ENCODE measurements at regions not wholly inside any gene's neighbourhood (a gene's known extent, or its start where the extent isn't known, plus 50 kb on each side); places are given as distances from the start of the nearest gene placed in this dataset.

- DNase-seq (ENCODE audit: low read depth) = no peak
These were observed 222.1 kb downstream of the SOX9 start for GRCh38 chr17:72342627-72343527.

- DNase-seq (ENCODE audit: low read depth) = peak; percentile 40
These were observed 223.1 kb downstream of the SOX9 start for GRCh38 chr17:72343911-72344310.

GRCh38 chr17:72344613-72345012, 223.8 kb downstream of the SOX9 start:
- DNase-seq (ENCODE audit: low read depth) = no peak

GRCh38 chr17:72345088-72345487, 224.3 kb downstream of the SOX9 start:
- DNase-seq (ENCODE audit: low read depth) = no peak

- DNase-seq (ENCODE audit: low read depth) = no peak
These were observed 224.7 kb downstream of the SOX9 start for GRCh38 chr17:72345536-72345935.

- no peak for DNase-seq (ENCODE audit: low read depth)
These were observed 225.5 kb downstream of the SOX9 start for GRCh38 chr17:72346306-72346705.

- no peak for DNase-seq (ENCODE audit: low read depth)
These were observed 228.2 kb downstream of the SOX9 start for GRCh38 chr17:72349011-72349410.

- no peak for DNase-seq (ENCODE audit: low read depth)
These were observed 228.7 kb downstream of the SOX9 start for GRCh38 chr17:72349491-72349995.

GRCh38 chr17:72350073-72350472, 229.3 kb downstream of the SOX9 start:
- no peak for DNase-seq (ENCODE audit: low read depth)

GRCh38 chr17:72351365-72351764, 230.5 kb downstream of the SOX9 start:
- no peak for DNase-seq (ENCODE audit: low read depth)

- DNase-seq (ENCODE audit: low read depth) = no peak
These were observed 231.1 kb downstream of the SOX9 start for GRCh38 chr17:72351884-72352346.

GRCh38 chr17:72353502-72353901, 232.7 kb downstream of the SOX9 start:
- DNase-seq (ENCODE audit: low read depth) = no peak

GRCh38 chr17:72354071-72354470, 233.3 kb downstream of the SOX9 start:
- DNase-seq (ENCODE audit: low read depth) = no peak

- DNase-seq (ENCODE audit: low read depth) = no peak
These were observed 237.0 kb downstream of the SOX9 start for GRCh38 chr17:72357764-72358365.

GRCh38 chr17:72358465-72358864, 237.6 kb downstream of the SOX9 start:
- DNase-seq (ENCODE audit: low read depth) = peak; percentile 83

- DNase-seq (ENCODE audit: low read depth) = no peak
These were observed 238.5 kb downstream of the SOX9 start for GRCh38 chr17:72359274-72359673.

GRCh38 chr17:72359811-72360210, 239.0 kb downstream of the SOX9 start:
- no peak for DNase-seq (ENCODE audit: low read depth)

GRCh38 chr17:72360386-72360940, 239.6 kb downstream of the SOX9 start:
- no peak for DNase-seq (ENCODE audit: low read depth)

- DNase-seq (ENCODE audit: low read depth) = peak; percentile 86
These were observed 241.1 kb downstream of the SOX9 start for GRCh38 chr17:72361892-72362291.

GRCh38 chr17:72362376-72363088, 241.7 kb downstream of the SOX9 start:
- DNase-seq (ENCODE audit: low read depth) = peak; percentile 97

- DNase-seq (ENCODE audit: low read depth) = no peak
These were observed 242.3 kb downstream of the SOX9 start for GRCh38 chr17:72363089-72363610.
